Vagina (tissue), 2 donors: ENCODE measurements at regions not wholly inside any gene's neighbourhood (a gene's known extent, or its start where the extent isn't known, plus 50 kb on each side); places are given as distances from the start of the nearest gene placed in this dataset.

Experiments
- DNase-seq, 2 donors: peaks; one replicate each; pipeline ENCODE4 v3.0.0-alpha.2; 2017; ENCODE audit errors: extremely low spot score in 2 of 2
- H3K27ac ChIP-seq: fragments of 200-600 bp; sonication (generic); one replicate; pipeline ENCODE4 v1.5.1; 2019
- H3K27me3 ChIP-seq: fragments of 200-600 bp; sonication (generic); one replicate; pipeline ENCODE4 v1.5.1; 2019
- H3K36me3 ChIP-seq, 2 donors: fragments of 200-600 bp; sonication (generic); one replicate each; pipeline ENCODE4 v1.5.1; 2017 to 2019
- H3K4me1 ChIP-seq: fragments of 200-600 bp; sonication (generic); one replicate; pipeline ENCODE4 v1.5.1; 2019
- H3K4me3 ChIP-seq, 2 donors: fragments of 200-600 bp; sonication (generic); 1 replicate in 1 of 2; 2 replicates in 1 of 2; pipeline ENCODE4 v1.5.1; 2016 to 2019
- H3K9me3 ChIP-seq: fragments of 200-600 bp; sonication (generic); one replicate; pipeline ENCODE4 v1.5.1; 2019
- CTCF ChIP-seq, 3 experiments: fragments of 450-650 bp in 2 of 3; fragments of 200-600 bp in 1 of 3; sonication (generic) in 1 of 3; IDR thresholded peaks; one replicate each; pipeline ENCODE4 v1.5.1; 2017 to 2019; ENCODE audit warnings: antibody characterized with exemption in 3 of 3, mild to moderate bottlenecking in 2 of 3, moderate library complexity in 2 of 3
- POLR2A ChIP-seq, 2 donors: fragments of 450-650 bp; IDR thresholded peaks; one replicate each; pipeline ENCODE4 v1.6.1; 2017; ENCODE audit warnings: antibody characterized with exemption in 2 of 2, mild to moderate bottlenecking in 2 of 2, moderate library complexity in 2 of 2
- POLR2AphosphoS5 ChIP-seq, 2 donors: sonication (generic); formaldehyde crosslinking; IDR thresholded peaks; one replicate each; pipeline ENCODE4 v1.9.0; 2017; ENCODE audit warnings: antibody characterized with exemption in 2 of 2, mild to moderate bottlenecking in 2 of 2, low read depth in 1 of 2; ENCODE audit not compliant: insufficient read depth in 1 of 2
- intact Hi-C: fragments of 100-400 bp; cut with DNase I; formaldehyde crosslinking; loops from one replicate; pipeline ENCODE4 v1.15.1; 2023

GRCh38 chr10:4467481-4467880, 358.5 kb upstream of the AKR1E2 start:
- Histone ChIP-seq H3K4me1 (no peaks in the 10 kb centered on the region), H3K27ac (no peak overlapping the region)
- TF ChIP-seq POLR2A (IDR thresholded peaks at IDR 0.05) (no peak), POLR2AphosphoS5 (IDR thresholded peaks at IDR 0.05; ENCODE audit: insufficient read depth in 1 of 2, low read depth in 1 of 2) (no peak), CTCF (IDR thresholded peaks at IDR 0.05) (no peak)

GRCh38 chr10:4460267-4460666, 365.7 kb upstream of the AKR1E2 start:
- Histone ChIP-seq H3K9me3 (no peaks in the 10 kb centered on the region), H3K27ac (no peak overlapping the region), H3K36me3 (no peaks in the 10 kb centered on the region), H3K4me3 (no peak overlapping the region), H3K4me1 (no peaks in the 10 kb centered on the region), H3K27me3 (no peaks in the 10 kb centered on the region)
- no peak for DNase-seq
- TF ChIP-seq POLR2A (IDR thresholded peaks at IDR 0.05) (no peak), POLR2AphosphoS5 (IDR thresholded peaks at IDR 0.05; ENCODE audit: insufficient read depth in 1 of 2, low read depth in 1 of 2) (no peak), CTCF (IDR thresholded peaks at IDR 0.05) (no peak)
- intact Hi-C loops: no loop called here

More at GRCh38 chr10:4467481-4467880, 358.5 kb upstream of the AKR1E2 start:
- no peak overlapping the region for H3K4me3 ChIP-seq
- no peaks in the 10 kb centered on the region for H3K9me3 ChIP-seq
- DNase-seq: no peak
- no peaks in the 10 kb centered on the region for H3K36me3 ChIP-seq
- intact Hi-C loops: no loop called here
- H3K27me3 ChIP-seq: no peaks in the 10 kb centered on the region

GRCh38 chr10:4459531-4459930, 366.5 kb upstream of the AKR1E2 start:
- Histone ChIP-seq H3K4me3 (no peak overlapping the region), H3K27me3 (no peaks in the 10 kb centered on the region), H3K4me1 (no peaks in the 10 kb centered on the region), H3K27ac (no peak overlapping the region), H3K36me3 (no peaks in the 10 kb centered on the region), H3K9me3 (no peaks in the 10 kb centered on the region)
- intact Hi-C loops: no loop called here
- DNase-seq: no peak
- TF ChIP-seq POLR2A (IDR thresholded peaks at IDR 0.05) (no peak), POLR2AphosphoS5 (IDR thresholded peaks at IDR 0.05; ENCODE audit: insufficient read depth in 1 of 2, low read depth in 1 of 2) (no peak), CTCF (IDR thresholded peaks at IDR 0.05) (no peak)

GRCh38 chr10:4457597-4457996, 368.4 kb upstream of the AKR1E2 start:
- no peak for DNase-seq
- intact Hi-C loops: no loop called here
- H3K36me3 ChIP-seq: no peaks in the 10 kb centered on the region
- no peaks in the 10 kb centered on the region for H3K27me3 ChIP-seq
- TF ChIP-seq POLR2A (IDR thresholded peaks at IDR 0.05) (no peak), POLR2AphosphoS5 (IDR thresholded peaks at IDR 0.05; ENCODE audit: insufficient read depth in 1 of 2, low read depth in 1 of 2) (no peak), CTCF (IDR thresholded peaks at IDR 0.05) (no peak)
- H3K4me3 ChIP-seq: no peak overlapping the region
- H3K27ac ChIP-seq: no peak overlapping the region
- H3K4me1 ChIP-seq: no peaks in the 10 kb centered on the region
- H3K9me3 ChIP-seq: no peaks in the 10 kb centered on the region

- no peak for DNase-seq
- Histone ChIP-seq H3K4me3 (no peak overlapping the region), H3K4me1 (no peaks in the 10 kb centered on the region), H3K27me3 (no peaks in the 10 kb centered on the region), H3K27ac (no peak overlapping the region), H3K9me3 (no peaks in the 10 kb centered on the region), H3K36me3 (no peaks in the 10 kb centered on the region)
- TF ChIP-seq POLR2AphosphoS5 (IDR thresholded peaks at IDR 0.05; ENCODE audit: insufficient read depth in 1 of 2, low read depth in 1 of 2) (no peak), POLR2A (IDR thresholded peaks at IDR 0.05) (no peak), CTCF (IDR thresholded peaks at IDR 0.05) (no peak)
- intact Hi-C loops: no loop called here
These were observed 369.2 kb upstream of the AKR1E2 start for GRCh38 chr10:4456776-4457175.
